SK-N-SH (cell line): ENCODE measurements at regions not wholly inside any gene's neighbourhood (a gene's known extent, or its start where the extent isn't known, plus 50 kb on each side); places are given as distances from the start of the nearest gene placed in this dataset.

Experiments used
- CTCF ChIA-PET: fragments of 300-600, 350-600 bp; formaldehyde crosslinking; extraction: SDS; loops from one replicate; lab custom pipeline; 2021; lab: Yijun Ruan, JAX
- POLR2A ChIA-PET: fragments of 350-600 bp; sonication (Branson Sonifier 250); formaldehyde crosslinking; extraction: SDS; loops from one replicate; lab custom pipeline; 2020; ENCODE audit warnings: antibody characterized with exemption, inconsistent platforms; lab: Yijun Ruan, JAX
- DNase-seq: peaks from one replicate; pipeline ENCODE4 v3.0.0; 2012
- H2AFZ ChIP-seq: fragments of 200-600 bp; sonication (generic); 2 replicates; pipeline ENCODE4 v1.8.1; 2016; ENCODE audit warnings: antibody characterized with exemption, mild to moderate bottlenecking, low read depth
- H3F3A ChIP-seq: fragments of 200-600 bp; sonication (generic); replicated peaks from 2 replicates; pipeline ENCODE3; 2016; ENCODE audit warnings: antibody characterized with exemption, mild to moderate bottlenecking; ENCODE audit not compliant: insufficient read depth
- H3K27ac ChIP-seq, 2 experiments: fragments of 200-500 bp in 1 of 2; fragments of 200-600 bp in 1 of 2; sonication (Bioruptor generic) in 1 of 2; sonication (generic), shearing (Covaris generic) in 1 of 2; 2 replicates each; pipeline versions ENCODE4 v1.5.1 to v1.6.1; 2014 to 2016; ENCODE audit warnings: low read depth in 2 of 2, inconsistent platforms in 1 of 2, low read length in 1 of 2, mild to moderate bottlenecking in 1 of 2, mixed read lengths in 1 of 2
- H3K27me3 ChIP-seq: fragments of 200-600 bp; sonication (generic), shearing (Covaris generic); 2 replicates; pipeline ENCODE4 v1.6.1; 2016; ENCODE audit warnings: mixed run types; ENCODE audit not compliant: insufficient read depth
- H3K36me3 ChIP-seq, 2 experiments: fragments of 200-500 bp in 1 of 2; fragments of 200-600 bp in 1 of 2; sonication (Bioruptor generic) in 1 of 2; sonication (generic) in 1 of 2; replicated peaks in 1 of 2; 2 replicates each; pipeline versions ENCODE3 to v1.5.1; 2014 to 2016; ENCODE audit warnings: low read length in 1 of 2, mild to moderate bottlenecking in 1 of 2; ENCODE audit not compliant: insufficient read depth in 2 of 2, control insufficient read depth in 1 of 2
- H3K4me1 ChIP-seq, 2 experiments: fragments of 200-500 bp in 1 of 2; fragments of 200-600 bp in 1 of 2; sonication (Bioruptor generic) in 1 of 2; sonication (generic), shearing (Covaris generic) in 1 of 2; 2 replicates each; pipeline versions ENCODE4 v1.5.1 to v1.6.1; 2014 to 2016; ENCODE audit warnings: low read depth in 1 of 2, low read length in 1 of 2, mixed run types in 1 of 2; ENCODE audit not compliant: insufficient read depth in 2 of 2, control insufficient read depth in 1 of 2
- H3K4me2 ChIP-seq: fragments of 200-600 bp; sonication (generic), shearing (Covaris generic); 2 replicates; pipeline ENCODE4 v1.6.1; 2017; ENCODE audit warnings: mixed run types
- H3K4me3 ChIP-seq, 2 experiments: fragments of 200-500 bp in 1 of 2; fragments of 200-600 bp in 1 of 2; sonication (Bioruptor generic) in 1 of 2; sonication (generic), shearing (Covaris generic) in 1 of 2; 2 replicates each; pipeline versions ENCODE4 v1.5.1 to v1.8.1; 2014 to 2016; ENCODE audit warnings: low read depth in 2 of 2, inconsistent platforms in 1 of 2, low read length in 1 of 2, mild to moderate bottlenecking in 1 of 2, mixed read lengths in 1 of 2, moderate library complexity in 1 of 2
- H3K79me2 ChIP-seq: fragments of 200-600 bp; sonication (generic); 2 replicates; pipeline ENCODE4 v1.8.1; 2017; ENCODE audit warnings: mild to moderate bottlenecking; ENCODE audit not compliant: insufficient read depth
- H3K9ac ChIP-seq: fragments of 200-600 bp; sonication (generic); 2 replicates; pipeline ENCODE4 v1.6.1; 2017; ENCODE audit warnings: mixed run types
- H3K9me2 ChIP-seq: fragments of 200-600 bp; sonication (generic); 2 replicates; pipeline ENCODE4 v1.6.1; 2017; ENCODE audit warnings: mixed run types
- H3K9me3 ChIP-seq: fragments of 200-600 bp; sonication (generic); 2 replicates; pipeline ENCODE4 v1.6.1; 2017; ENCODE audit warnings: mixed run types, mild to moderate bottlenecking, moderate library complexity
- H4K20me1 ChIP-seq: fragments of 200-600 bp; sonication (generic); 2 replicates; pipeline ENCODE4 v1.6.1; 2017; ENCODE audit warnings: mild to moderate bottlenecking, mixed run types; ENCODE audit not compliant: insufficient read depth
- ELF1 ChIP-seq: IDR thresholded peaks from 2 replicates; pipeline ENCODE4 v1.4.0; 2012
- EP300 ChIP-seq, 2 experiments: IDR thresholded peaks; 2 replicates each; pipeline versions ENCODE4 v1.4.0 to v1.6.1; 2012; ENCODE audit warnings: borderline replicate concordance in 1 of 2, low read depth in 1 of 2, low read length in 1 of 2
- GABPA ChIP-seq: IDR thresholded peaks from 2 replicates; pipeline ENCODE4 v1.4.0; 2012; ENCODE audit warnings: low read depth, mild to moderate bottlenecking
- GATA2 ChIP-seq: sonication (generic); formaldehyde crosslinking; IDR thresholded peaks from 2 replicates; pipeline ENCODE4 v1.5.0; 2020; ENCODE audit warnings: mild to moderate bottlenecking, missing genetic modification reagents
- JUND ChIP-seq: IDR thresholded peaks from 2 replicates; pipeline ENCODE4 v1.4.0; 2012
- NRF1 ChIP-seq: IDR thresholded peaks from 2 replicates; pipeline ENCODE4 v1.6.1; 2012; ENCODE audit warnings: low read depth, mild to moderate bottlenecking, low read length
- PBX3 ChIP-seq: IDR thresholded peaks from 2 replicates; pipeline ENCODE4; 2012
- POLR2AphosphoS5 ChIP-seq: IDR thresholded peaks from 2 replicates; pipeline ENCODE4 v1.6.1; 2012; ENCODE audit warnings: low read depth, low read length
- RAD21 ChIP-seq: IDR thresholded peaks from 2 replicates; pipeline ENCODE4 v1.6.1; 2012; ENCODE audit warnings: mild to moderate bottlenecking, low read length
- RCOR1 ChIP-seq: fragments of 150-350 bp; IDR thresholded peaks from 2 replicates; pipeline ENCODE4 v1.6.1; 2017; ENCODE audit warnings: antibody characterized with exemption, low read length
- REST ChIP-seq: IDR thresholded peaks from 2 replicates; pipeline ENCODE4 v1.6.1; 2012; ENCODE audit warnings: mild to moderate bottlenecking, low read depth, low read length, moderate library complexity
- RFX5 ChIP-seq: IDR thresholded peaks from 2 replicates; pipeline ENCODE4 v1.6.1; 2012; ENCODE audit warnings: mild to moderate bottlenecking, improper control_type of control experiment, low read length
- SIN3A ChIP-seq: IDR thresholded peaks from 2 replicates; pipeline ENCODE4 v1.6.1; 2012; ENCODE audit warnings: low read depth, mild to moderate bottlenecking, low read length, moderate library complexity, borderline replicate concordance
- SMC3 ChIP-seq: IDR thresholded peaks from 2 replicates; pipeline ENCODE4 v1.6.1; 2012; ENCODE audit warnings: low read depth, low read length, improper control_type of control experiment
- TAF1 ChIP-seq: IDR thresholded peaks from 2 replicates; pipeline ENCODE4 v1.6.1; 2012; ENCODE audit warnings: low read depth, mild to moderate bottlenecking, low read length, moderate library complexity, borderline replicate concordance
- WGBS: methylation state at CpG from one replicate; pipeline ENCODE4 v1.1.6; 2017; ENCODE audit warnings: low lambda C conversion rate; 5-methylcytosine and 5-hydroxymethylcytosine counted together
- TF ChIP-seq, protein P1 (sequence below): IDR thresholded peaks from 2 replicates; pipeline ENCODE4 v1.4.0; 2012; ENCODE audit warnings: low read depth
- TF ChIP-seq, protein P2 (sequence below): IDR thresholded peaks from 2 replicates; pipeline ENCODE4 v1.4.0; 2012; ENCODE audit warnings: low read depth, borderline replicate concordance
- TF ChIP-seq, protein P3 (sequence below): fragments of 150-350 bp; IDR thresholded peaks from 2 replicates; pipeline ENCODE4 v1.6.1; 2017; ENCODE audit warnings: antibody characterized with exemption, low read length, low read depth, borderline replicate concordance

- H3F3A ChIP-seq, result no peaks in the 10 kb centered on the region
- TF ChIP-seq RAD21 (no peak), RCOR1 (no peak), SMC3 (no peak), SIN3A (no peak), NRF1 (no peak), GATA2 (CRISPR knock-in tag) (no peak), JUND (no peak), EP300 (IDR thresholded peaks at IDR 0.05; ENCODE audit: borderline replicate concordance in 1 of 2, low read depth in 1 of 2, low read length in 1 of 2) (no peak), GABPA (no peak), ELF1 (no peak), TAF1 (no peak), REST (no peak)
- TF ChIP-seq, protein P1, sequence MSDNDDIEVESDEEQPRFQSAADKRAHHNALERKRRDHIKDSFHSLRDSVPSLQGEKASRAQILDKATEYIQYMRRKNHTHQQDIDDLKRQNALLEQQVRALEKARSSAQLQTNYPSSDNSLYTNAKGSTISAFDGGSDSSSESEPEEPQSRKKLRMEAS, result no peak
- H3K4me1 ChIP-seq, result no peaks in the 10 kb centered on the region
- H3K9me2 ChIP-seq, result no peaks in the 10 kb centered on the region
- no peak overlapping the region for H3K4me3 ChIP-seq
- no peak overlapping the region for H3K4me2 ChIP-seq
- CTCF ChIA-PET, result no interaction called here
- H3K9me3 ChIP-seq, result no peaks in the 10 kb centered on the region
- H2AFZ ChIP-seq, result no peak overlapping the region
- DNase-seq, result no peak
- H3K79me2 ChIP-seq, result no peaks in the 10 kb centered on the region
- H3K36me3 ChIP-seq, result no peaks in the 10 kb centered on the region
- no peaks in the 10 kb centered on the region for H4K20me1 ChIP-seq
- H3K27ac ChIP-seq, result no peak overlapping the region
- 0% methylated on average over 1 of the region's 1 CpG for WGBS
- POLR2A ChIA-PET, result no interaction called here
- H3K9ac ChIP-seq, result no peak overlapping the region
- no peaks in the 10 kb centered on the region for H3K27me3 ChIP-seq
Measured at GRCh38 chr5:5085381-5085780, 54.7 kb upstream of the ADAMTS16 start.

GRCh38 chr5:5089895-5090649 lies 50.1 kb upstream of the ADAMTS16 start:
- H3K9me2 ChIP-seq, result no peaks in the 10 kb centered on the region
- POLR2A ChIA-PET, result no interaction called here
- 9% methylated on average over 3 of the region's 3 CpGs for WGBS
- H4K20me1 ChIP-seq, result no peaks in the 10 kb centered on the region
- H3K36me3 ChIP-seq, result no peaks in the 10 kb centered on the region
- CTCF ChIA-PET, result no interaction called here
- H3K9ac ChIP-seq, result no peak overlapping the region
- H3K4me3 ChIP-seq, result no peak overlapping the region
- H3F3A ChIP-seq, result no peaks in the 10 kb centered on the region
- no peak overlapping the region for H3K4me2 ChIP-seq
- H3K27me3 ChIP-seq, result no peaks in the 10 kb centered on the region
- H3K79me2 ChIP-seq, result no peaks in the 10 kb centered on the region
- H3K9me3 ChIP-seq, result no peaks in the 10 kb centered on the region
- H3K4me1 ChIP-seq, result no peaks in the 10 kb centered on the region
- H2AFZ ChIP-seq, result no peak overlapping the region
- no peak overlapping the region for H3K27ac ChIP-seq
- DNase-seq, result no peak
- TF ChIP-seq RFX5 (no peak), POLR2AphosphoS5 (no peak), PBX3 (no peak), REST (no peak)
- TF ChIP-seq, protein P2, sequence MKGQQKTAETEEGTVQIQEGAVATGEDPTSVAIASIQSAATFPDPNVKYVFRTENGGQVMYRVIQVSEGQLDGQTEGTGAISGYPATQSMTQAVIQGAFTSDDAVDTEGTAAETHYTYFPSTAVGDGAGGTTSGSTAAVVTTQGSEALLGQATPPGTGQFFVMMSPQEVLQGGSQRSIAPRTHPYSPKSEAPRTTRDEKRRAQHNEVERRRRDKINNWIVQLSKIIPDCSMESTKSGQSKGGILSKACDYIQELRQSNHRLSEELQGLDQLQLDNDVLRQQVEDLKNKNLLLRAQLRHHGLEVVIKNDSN, result no peak
- TF ChIP-seq, protein P3, sequence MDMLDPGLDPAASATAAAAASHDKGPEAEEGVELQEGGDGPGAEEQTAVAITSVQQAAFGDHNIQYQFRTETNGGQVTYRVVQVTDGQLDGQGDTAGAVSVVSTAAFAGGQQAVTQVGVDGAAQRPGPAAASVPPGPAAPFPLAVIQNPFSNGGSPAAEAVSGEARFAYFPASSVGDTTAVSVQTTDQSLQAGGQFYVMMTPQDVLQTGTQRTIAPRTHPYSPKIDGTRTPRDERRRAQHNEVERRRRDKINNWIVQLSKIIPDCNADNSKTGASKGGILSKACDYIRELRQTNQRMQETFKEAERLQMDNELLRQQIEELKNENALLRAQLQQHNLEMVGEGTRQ, result no peak
